ENCODE measurements at regions not wholly inside any gene's neighbourhood (a gene's known extent, or its start where the extent isn't known, plus 50 kb on each side); places are given as distances from the start of the nearest gene placed in this dataset.

DNA sequence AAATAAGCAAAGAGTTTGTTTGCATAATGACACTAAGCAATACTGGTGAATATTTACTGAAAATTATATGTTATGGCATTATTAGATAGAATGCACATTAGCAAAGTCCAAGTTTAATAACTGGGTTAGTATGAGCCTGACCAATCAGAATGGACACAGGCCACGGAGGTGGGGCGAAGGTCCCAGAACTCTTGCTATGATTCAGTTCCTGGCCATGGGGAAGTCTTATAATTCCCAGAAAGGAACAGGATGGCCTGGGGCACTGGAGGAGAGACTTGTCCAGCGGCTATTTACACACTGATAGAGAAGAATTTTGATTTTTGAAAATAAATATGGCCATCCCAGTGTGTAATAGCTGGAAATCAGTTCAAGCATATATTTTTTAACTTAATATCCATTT is 372.0 kb downstream of the EFNB2 start:
- DNase-seq (ENCODE audit: low read depth, low spot score) (no peak), ATAC-seq (no peak)
- no peaks in the 10 kb centered on the region for H3K9me3 ChIP-seq (ENCODE audit: control insufficient read depth in 1 of 2, insufficient read depth in 1 of 2, low read depth in 1 of 2, low read length in 2 of 2)
- intact Hi-C loops (cut with micrococcal nuclease) = no loop called here
- H3K4me3 ChIP-seq (replicated peaks in 1 of 2; ENCODE audit: low read depth in 1 of 2, low read length in 2 of 2) = no peak overlapping the region
- no TSS peak for BruUV-seq (replicated peaks)
- POLR2A ChIA-PET = no interaction called here
- H3K4me2 ChIP-seq (ENCODE audit: low read length) = no peak overlapping the region
- no peaks in the 10 kb centered on the region for H3K36me3 ChIP-seq (ENCODE audit: control insufficient read depth in 1 of 2, insufficient read depth in 2 of 2, low read length in 2 of 2)
- H3K79me2 ChIP-seq (ENCODE audit: insufficient read depth, low read length) = no peaks in the 10 kb centered on the region
- CTCF ChIA-PET = no interaction called here
- TF ChIP-seq EZH2phosphoT487 (IDR thresholded peaks at IDR 0.05; ENCODE audit: borderline replicate concordance) = no peak
- TF ChIP-seq, protein P1, sequence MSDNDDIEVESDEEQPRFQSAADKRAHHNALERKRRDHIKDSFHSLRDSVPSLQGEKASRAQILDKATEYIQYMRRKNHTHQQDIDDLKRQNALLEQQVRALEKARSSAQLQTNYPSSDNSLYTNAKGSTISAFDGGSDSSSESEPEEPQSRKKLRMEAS (IDR thresholded peaks at IDR 0.05) = no peak
- no peak for TF ChIP-seq CBX3 (IDR thresholded peaks at IDR 0.05; ENCODE audit: low read depth)
- TF ChIP-seq TCF7L2 (IDR thresholded peaks at IDR 0.05; ENCODE audit: borderline replicate concordance, extremely low read depth, insufficient read depth, insufficient read length) = no peak
- TF ChIP-seq ZNF274 (IDR thresholded peaks at IDR 0.05; ENCODE audit: low read depth, low read length) = no peak
- H2AFZ ChIP-seq (ENCODE audit: low read depth, low read length, poor library complexity, severe bottlenecking) = no peak overlapping the region
- H3K4me1 ChIP-seq (ENCODE audit: control insufficient read depth in 1 of 2, insufficient read depth in 2 of 2, low read length in 2 of 2) = peaks cover 0 to 3% of the 10 kb centered on the region in 2 experiments; a peak in 1 of 4 replicates
- no peak overlapping the region for H3K27ac ChIP-seq (ENCODE audit: low read depth, low read length)
- H3K9ac ChIP-seq (ENCODE audit: low read length) = no peak overlapping the region
- RAD21 ChIA-PET (ENCODE audit: low non-redundant PET in 1 of 2, low total read pairs in 2 of 2, uncharacterized antibody in 2 of 2, unreplicated experiment in 2 of 2) = no interaction called here
- H3K9me2 ChIP-seq (ENCODE audit: insufficient read depth) = no peaks in the 10 kb centered on the region
- no peaks in the 10 kb centered on the region for H3K27me3 ChIP-seq (ENCODE audit: insufficient read depth, low read length)
- no peaks in the 10 kb centered on the region for H4K20me1 ChIP-seq (ENCODE audit: insufficient read depth)

DNA sequence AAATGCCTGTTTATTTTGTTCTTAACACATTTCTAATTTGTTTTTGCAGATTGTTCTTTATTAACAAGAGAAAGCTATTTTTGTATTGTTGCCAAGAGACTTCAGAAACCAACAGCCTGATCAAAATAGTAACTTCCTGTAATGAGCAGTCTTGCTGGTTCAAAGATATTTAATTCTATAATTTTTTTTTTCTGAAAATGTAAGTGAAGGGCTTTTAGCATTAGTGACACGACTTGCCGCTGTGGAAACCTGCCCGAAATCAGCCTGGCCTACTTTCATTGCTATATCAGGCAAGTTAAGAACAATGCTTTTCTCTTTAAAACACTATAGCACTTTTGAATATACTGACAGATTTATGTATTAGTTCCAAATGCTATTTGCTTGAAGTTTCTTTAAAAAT is 374.3 kb downstream of the EFNB2 start:
- ChIA-PET CTCF (no interaction called here), RAD21 (ENCODE audit: low non-redundant PET in 1 of 2, low total read pairs in 2 of 2, uncharacterized antibody in 2 of 2, unreplicated experiment in 2 of 2) (no interaction called here)
- H3K4me1 ChIP-seq (ENCODE audit: control insufficient read depth in 1 of 2, insufficient read depth in 2 of 2, low read length in 2 of 2) = peaks cover 0 to 22% of the 10 kb centered on the region in 2 experiments; a peak in 2 of 4 replicates

More for the DNA sequence above, 374.3 kb downstream of the EFNB2 start:
- DNase-seq (ENCODE audit: low read depth, low spot score) (no peak), ATAC-seq (no peak)
- H3K9me3 ChIP-seq (ENCODE audit: control insufficient read depth in 1 of 2, insufficient read depth in 1 of 2, low read depth in 1 of 2, low read length in 2 of 2) = no peaks in the 10 kb centered on the region
- no peaks in the 10 kb centered on the region for H4K20me1 ChIP-seq (ENCODE audit: insufficient read depth)
- no peak overlapping the region for H3K9ac ChIP-seq (ENCODE audit: low read length)
- POLR2A ChIA-PET = no interaction called here
- H2AFZ ChIP-seq (ENCODE audit: low read depth, low read length, poor library complexity, severe bottlenecking) = no peak overlapping the region
- BruUV-seq (replicated peaks) = no TSS peak
- H3K4me2 ChIP-seq (ENCODE audit: low read length) = no peak overlapping the region
- H3K79me2 ChIP-seq (ENCODE audit: insufficient read depth, low read length) = no peaks in the 10 kb centered on the region
- intact Hi-C loops (cut with micrococcal nuclease) = no loop called here
- no peaks in the 10 kb centered on the region for H3K27me3 ChIP-seq (ENCODE audit: insufficient read depth, low read length)
- no peaks in the 10 kb centered on the region for H3K9me2 ChIP-seq (ENCODE audit: insufficient read depth)
- H3K36me3 ChIP-seq (ENCODE audit: control insufficient read depth in 1 of 2, insufficient read depth in 2 of 2, low read length in 2 of 2) = no peaks in the 10 kb centered on the region
- TF ChIP-seq, protein P1 (IDR thresholded peaks at IDR 0.05) = no peak
- no peak for TF ChIP-seq YY1 (IDR thresholded peaks at IDR 0.05; ENCODE audit: extremely low read depth, insufficient replicate concordance, low read depth, low read length)
- H3K4me3 ChIP-seq (replicated peaks in 1 of 2; ENCODE audit: low read depth in 1 of 2, low read length in 2 of 2) = no peak overlapping the region
- no peak overlapping the region for H3K27ac ChIP-seq (ENCODE audit: low read depth, low read length)

All from HCT116 (cell line).